ENCODE measurements at regions not wholly inside any gene's neighbourhood (a gene's known extent, or its start where the extent isn't known, plus 50 kb on each side); places are given as distances from the start of the nearest gene placed in this dataset.
"Not testable (repeated sequence)": the region's sequence is repeated elsewhere in the genome, so short reads cannot be mapped to it uniquely, and the experiment has no call there.

GRCh38 chr13:80171096-80171495, 169.8 kb downstream of the SPRY2 start:
- DNase-seq = no peak

DNA sequence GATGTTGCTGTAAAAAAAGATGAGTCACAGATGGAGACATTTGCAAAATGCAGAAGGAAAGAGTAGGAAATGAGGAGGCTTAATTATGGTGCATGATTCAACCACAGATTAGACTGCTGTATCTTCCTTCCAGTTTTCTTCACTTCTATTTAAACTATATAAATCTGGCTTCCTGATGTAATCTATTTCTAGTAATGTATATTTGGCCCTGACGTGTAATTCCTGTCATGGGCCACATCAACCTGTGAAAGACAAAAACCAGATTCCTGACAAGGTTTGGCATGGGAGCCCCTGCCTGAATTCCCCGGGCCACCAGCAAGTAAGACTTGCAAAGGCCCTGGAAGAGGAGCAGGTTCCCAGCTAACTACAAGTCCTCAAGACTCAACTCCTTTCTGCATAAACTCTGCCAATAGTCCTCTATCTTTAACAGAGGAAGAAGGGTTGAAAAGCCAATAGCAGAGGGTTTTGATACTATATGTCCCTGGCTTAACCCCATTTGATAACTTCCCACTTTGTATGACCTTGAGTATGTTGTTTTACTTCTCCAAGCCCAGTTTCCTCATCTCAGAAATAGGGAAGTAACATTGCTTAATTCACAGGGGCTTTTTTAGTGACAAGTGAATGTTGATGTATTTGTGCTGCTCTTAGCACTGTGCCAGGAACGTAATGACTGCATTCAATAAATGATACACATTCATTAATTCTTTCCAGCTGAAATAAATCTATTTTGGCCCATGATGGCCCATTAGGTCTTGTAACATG, 172.7 kb downstream of the SPRY2 start:
- DNase-seq = peak; percentile 94

DNA sequence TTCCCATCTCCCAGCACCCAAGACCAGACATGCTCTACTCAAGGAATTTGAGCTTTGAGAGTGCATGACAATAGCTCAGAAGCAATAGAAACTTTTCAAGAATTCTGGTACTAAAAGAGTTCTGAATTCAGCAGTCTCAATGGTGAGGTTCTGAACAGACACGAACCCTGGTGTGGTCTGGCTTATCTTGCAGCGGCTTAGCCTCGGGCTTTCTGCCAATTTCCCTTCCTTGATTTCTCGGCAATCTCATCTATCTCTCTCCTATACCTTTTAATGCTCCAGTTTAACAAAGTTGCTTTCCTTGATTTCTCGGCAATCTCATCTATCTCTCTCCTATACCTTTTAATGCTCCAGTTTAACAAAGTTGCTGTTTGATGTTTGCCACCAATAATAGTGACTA, 174.6 kb downstream of the SPRY2 start:
- DNase-seq = no peak

- DNase-seq = no peak
Measured at GRCh38 chr13:80164462-80164861, 176.5 kb downstream of the SPRY2 start.

DNA sequence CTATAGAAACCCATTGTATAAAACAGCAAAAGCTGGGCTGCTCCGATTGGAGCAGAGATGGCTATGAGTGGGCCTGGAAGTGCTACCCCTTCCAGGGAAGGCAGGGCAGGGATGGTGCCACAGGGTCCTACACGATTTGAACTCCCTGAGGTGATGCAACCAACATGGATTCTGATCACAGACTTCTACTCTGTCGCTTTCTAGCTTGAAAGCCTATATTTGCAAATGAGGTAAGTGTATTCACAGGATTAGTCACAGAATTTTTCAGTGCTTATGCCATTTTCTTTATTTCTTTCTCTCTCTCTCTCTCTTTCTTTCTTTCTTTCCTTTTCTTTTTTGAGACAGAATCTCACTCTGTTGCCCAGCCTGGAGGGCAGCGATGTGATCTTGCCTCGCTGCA, 179.0 kb downstream of the SPRY2 start:
- no peak for DNase-seq

GRCh38 chr13:80161219-80161618, 179.7 kb downstream of the SPRY2 start:
- DNase-seq = peak; percentile 18

DNA sequence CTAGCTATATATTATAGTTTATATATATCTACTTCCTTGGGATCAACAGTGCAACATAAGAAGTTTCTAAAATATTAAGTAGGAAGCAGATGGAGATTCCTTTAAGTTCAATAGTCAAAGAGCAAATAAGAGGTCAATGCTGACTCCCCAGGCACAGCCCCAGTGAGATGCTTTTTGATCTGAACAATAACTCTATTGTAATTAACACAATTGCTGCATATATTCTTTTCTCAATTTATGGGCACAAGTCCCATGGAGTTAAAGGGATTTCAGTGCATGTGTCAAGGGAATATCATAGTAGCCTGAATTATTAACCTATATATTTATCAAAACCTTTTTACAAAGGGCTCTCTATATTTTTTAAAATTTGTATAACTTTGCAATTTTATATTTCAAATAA, 180.8 kb downstream of the SPRY2 start:
- no peak for DNase-seq

DNA sequence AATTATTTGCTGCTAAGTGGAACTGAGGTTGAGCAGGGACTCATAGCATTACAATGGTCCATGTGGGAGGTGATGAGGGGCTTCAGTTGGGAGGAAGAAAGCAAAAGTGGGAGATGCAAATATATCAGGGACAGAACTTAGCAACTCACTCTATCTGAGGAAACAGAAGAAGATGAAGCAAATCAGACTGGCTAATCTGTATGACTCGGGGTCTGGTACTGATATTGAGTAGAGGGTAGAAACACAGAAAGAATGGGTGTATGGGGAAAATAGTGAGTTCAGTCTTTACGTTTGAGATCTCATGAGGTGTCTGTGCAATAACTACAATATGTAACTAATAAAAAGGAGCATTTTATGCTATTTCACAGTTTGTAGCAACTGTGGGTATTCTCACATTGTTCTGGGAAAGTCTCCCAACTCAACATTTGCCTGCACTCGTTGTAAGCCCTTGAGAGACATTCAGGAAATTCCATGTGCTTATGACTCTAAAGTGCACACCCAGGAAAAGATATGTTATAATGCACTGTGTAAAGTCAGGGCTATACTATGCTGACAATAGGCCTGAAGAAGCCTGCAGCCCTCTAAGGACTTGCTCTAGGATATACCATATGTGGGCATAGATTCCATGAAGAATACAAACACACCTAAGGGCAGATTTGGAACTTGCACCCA, 183.5 kb downstream of the SPRY2 start:
- DNase-seq = no peak

DNA sequence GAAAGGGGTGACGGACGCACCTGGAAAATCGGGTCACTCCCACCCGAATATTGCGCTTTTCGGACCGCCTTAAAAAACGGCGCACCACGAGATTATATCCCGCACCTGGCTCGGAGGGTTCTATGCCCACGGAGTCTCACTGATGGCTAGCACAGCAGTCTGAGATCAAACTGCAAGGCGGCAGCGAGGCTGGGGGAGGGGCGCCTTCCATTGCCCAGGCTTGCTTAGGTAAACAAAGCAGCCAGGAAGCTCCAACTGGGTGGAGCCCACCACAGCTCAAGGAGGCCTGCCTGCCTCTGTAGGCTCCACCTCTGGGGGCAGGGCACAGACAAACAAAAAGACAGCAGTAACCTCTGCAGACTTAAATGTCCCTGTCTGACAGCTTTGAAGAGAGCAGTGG, 188.8 kb downstream of the SPRY2 start:
- DNase-seq = not testable (repeated sequence)

GRCh38 chr13:80151016-80151415, 189.9 kb downstream of the SPRY2 start:
- DNase-seq = no peak

DNA sequence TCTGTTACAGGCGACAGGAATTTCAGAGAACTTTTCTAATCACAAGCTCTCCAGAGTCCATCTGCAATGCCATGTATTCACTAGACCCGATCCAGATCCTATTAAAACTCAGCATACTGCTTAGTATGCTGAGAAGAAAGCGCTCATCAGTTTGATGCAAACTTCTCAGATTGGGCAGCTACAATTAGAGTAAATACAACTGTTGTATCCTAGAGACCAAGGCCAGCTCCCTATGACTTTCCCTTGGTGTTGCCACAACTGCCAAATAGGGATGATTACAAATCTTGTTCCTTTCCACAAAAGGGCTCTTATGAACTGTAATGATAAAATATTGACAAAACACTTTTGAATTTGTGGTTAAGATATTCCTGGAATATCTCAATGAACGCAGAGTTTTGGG, 191.2 kb downstream of the SPRY2 start:
- DNase-seq = no peak

GRCh38 chr13:80145171-80145690, 195.7 kb downstream of the SPRY2 start:
- DNase-seq = no peak

DNA sequence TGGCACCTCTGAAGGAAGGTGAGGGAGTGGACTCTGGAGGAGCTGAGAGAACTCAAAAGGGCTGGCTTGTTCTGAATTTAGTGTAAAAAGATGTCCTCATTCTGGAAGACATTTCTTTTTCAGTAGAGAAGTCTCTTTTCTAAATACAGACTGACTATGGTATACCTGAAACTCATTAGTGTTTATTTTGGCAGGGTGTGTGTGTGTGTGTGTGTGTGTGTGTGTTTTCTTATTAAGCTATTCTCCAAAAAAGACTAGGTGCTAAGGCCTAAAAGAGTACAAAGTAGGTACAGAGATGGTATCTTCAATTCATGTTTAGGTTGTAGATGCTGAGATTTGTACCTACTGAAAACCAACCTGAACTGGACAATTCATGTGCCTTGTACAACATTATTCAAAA, 196.4 kb downstream of the SPRY2 start:
- DNase-seq = no peak

DNA sequence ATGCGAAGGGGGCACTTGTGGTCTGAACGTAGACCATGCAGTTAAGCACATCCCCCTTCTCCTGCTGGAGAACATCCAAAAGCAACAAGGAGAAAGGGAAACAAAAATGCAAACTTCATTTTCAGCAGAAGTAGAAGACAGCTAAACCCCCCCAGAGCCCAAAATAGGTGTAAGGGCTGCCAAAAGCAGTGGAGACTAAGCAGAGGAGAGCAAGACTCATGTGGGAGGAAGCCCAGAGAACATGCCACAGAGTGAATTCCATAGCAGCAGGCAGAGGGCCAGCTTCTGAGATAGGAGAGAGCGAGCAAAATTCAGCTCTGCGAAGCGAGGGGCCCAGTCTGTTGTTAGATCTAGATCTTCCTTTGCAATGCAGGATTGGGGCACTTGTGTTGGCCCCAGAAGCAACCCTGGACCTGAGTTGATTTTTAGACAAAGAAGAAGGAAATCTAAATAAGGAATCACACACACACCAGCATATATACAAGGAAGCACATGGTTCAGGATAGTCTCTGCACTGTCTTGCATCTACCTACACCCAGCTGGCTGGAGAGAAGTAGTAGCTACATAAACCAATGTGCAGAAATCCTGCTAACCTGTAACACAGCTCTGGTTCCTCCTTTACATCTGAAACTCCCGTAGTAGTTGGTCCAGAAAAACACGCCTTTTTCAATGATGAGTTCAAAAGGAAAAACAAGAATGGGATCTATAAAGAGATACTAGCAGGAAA, 199.6 kb downstream of the SPRY2 start:
- DNase-seq = no peak

DNA sequence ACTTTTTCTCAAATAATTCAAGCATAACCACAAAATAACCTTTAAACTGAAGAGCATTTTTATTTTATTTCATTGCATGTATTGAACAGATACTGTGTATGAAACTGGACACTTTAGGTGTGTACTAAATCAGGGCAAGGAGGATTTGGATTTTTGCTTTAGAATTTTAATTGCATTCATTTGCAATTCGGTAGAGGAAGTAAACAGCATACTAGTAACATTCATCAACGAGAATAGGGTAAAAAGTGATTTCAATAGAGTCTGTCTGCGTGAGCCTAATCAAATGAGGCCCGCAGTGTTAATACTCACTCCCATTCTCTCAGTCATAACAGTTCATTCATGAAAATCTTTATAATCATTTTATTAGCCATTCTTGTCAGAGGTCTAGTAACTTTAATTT, 200.2 kb downstream of the SPRY2 start:
- no peak for DNase-seq

GRCh38 chr13:80139196-80139595, 201.7 kb downstream of the SPRY2 start:
- DNase-seq = no peak

DNA sequence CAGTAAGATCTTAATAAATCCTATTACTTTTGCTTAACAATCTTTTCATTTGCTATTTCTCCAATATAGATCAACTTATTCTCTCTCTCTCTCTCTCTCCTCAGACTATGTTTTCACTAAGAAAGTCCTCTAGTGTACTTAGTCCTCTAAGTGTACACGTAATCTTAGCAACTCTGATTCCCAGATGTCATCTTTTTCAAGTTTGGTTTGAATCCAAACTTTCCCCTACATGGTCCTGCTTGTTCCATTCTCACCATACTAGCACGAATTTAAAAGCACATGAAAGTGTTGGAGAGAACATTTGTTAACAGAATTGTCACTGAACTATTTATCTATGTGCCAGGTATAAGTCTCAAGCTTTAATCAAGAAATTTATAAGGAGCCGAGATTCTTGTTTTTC, 202.9 kb downstream of the SPRY2 start:
- DNase-seq = no peak

- no peak for DNase-seq
Measured at GRCh38 chr13:80134346-80134745, 206.6 kb downstream of the SPRY2 start.

- no peak for DNase-seq
Measured at GRCh38 chr13:80133631-80134261, 207.2 kb downstream of the SPRY2 start.

DNA sequence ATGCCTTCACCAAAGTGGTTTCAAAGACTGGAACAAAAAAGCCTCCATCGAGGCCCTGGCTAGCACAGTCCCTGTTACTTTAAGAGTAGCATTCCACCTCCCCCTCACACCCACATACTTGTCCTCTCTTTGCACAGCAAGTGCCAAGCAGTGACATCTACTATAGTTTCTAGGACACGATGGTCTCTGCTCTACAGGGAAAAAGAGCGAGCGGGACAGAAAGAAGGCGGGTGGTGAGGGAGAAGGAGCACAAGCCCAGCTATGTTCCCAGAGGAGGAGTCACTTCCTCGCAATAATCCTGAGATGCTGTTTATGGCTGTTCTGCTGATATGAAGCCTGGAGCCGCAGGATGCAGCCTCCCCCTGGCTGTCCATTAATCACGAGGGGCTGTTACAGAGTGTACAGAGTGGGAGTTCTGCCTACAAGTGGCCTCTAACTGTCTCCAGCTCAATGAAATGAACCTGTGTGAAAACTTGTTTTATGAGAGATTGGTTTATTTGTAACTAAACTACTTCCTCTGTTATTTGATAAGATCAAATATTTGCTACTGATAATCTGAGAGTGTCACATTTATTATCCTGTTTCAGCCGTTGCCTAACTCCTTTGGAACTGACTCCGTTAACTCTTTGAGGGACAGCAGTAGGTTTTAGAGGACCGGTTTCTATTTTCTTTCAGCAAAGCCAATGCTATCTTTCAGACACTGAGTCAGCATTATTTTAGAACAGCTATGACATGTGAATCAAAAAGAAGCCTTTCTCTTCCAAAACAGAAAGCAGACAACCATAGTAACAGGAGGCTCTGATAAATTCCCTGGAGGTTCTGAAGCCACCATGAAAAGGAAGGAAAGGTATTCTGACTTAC, 208.0 kb downstream of the SPRY2 start:
- peak; percentile 38 for DNase-seq

DNA sequence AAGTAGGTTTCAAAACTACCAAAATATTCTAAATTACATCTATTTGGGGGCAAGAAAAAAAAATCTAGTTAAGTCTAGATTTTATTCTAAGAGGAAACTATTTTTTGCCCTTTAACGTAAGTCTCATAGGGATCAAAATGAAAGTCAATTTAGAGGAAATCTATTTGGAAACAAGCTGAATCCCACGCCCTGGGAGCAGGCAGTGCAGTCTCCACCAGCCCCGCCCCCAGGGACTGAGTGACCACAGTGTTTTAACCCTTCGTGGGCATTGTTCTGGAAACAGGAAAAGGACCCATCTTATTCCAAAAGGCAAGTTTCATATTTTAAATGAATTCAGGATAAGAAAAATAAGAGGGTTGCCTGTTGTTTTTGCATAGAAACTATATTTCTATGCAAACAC, 209.7 kb downstream of the SPRY2 start:
- DNase-seq = peak; percentile 89

DNA sequence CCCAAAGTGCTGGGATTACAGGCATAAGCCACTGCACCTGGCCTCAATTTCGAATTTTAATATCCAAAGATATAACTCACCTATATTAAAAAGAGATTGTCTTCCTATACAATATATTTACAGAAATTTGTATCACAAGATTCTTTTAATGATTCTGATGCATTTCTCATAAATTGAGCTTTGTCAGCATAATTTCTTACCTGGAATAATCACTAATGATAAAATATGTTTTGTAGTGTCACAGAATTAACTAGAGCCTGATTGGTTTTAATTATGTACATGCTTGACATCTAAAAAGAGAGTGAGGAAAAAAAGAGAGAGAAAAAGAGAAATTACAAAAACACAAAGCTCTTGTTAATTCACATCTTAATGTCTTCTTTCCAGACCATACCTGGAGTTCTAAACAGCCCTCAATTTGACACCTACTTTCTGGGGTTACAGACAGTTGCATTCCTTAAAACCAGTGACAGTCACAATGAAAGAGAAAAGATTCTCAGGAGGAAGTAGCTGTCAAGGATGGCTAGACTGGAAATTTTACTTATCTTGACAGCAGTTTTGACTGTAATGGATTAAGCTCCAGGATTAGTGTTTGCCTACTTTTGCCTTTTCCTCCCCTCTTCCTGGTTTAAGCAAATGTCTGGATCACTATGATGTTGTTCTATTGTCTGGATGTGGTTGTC, 214.4 kb downstream of the SPRY2 start:
- no peak for DNase-seq
